ENCODE measurements at regions not wholly inside any gene's neighbourhood (a gene's known extent, or its start where the extent isn't known, plus 50 kb on each side); places are given as distances from the start of the nearest gene placed in this dataset.

- DNase-seq (ENCODE audit: low spot score): no peak
Measured at GRCh38 chr17:27391427-27391826, 64.8 kb upstream of the KSR1 start.

- DNase-seq (ENCODE audit: low spot score): no peak
Measured at GRCh38 chr17:27396045-27396444, 60.2 kb upstream of the KSR1 start.

GRCh38 chr17:27396941-27397340 is 59.3 kb upstream of the KSR1 start:
- DNase-seq (ENCODE audit: low spot score): no peak

GRCh38 chr17:27398691-27399090 is 57.6 kb upstream of the KSR1 start:
- no peak for DNase-seq (ENCODE audit: low spot score)

GRCh38 chr17:27400991-27401390 is 55.3 kb upstream of the KSR1 start:
- no peak for DNase-seq (ENCODE audit: low spot score)

GRCh38 chr17:27402943-27403342 is 53.3 kb upstream of the KSR1 start:
- no peak for DNase-seq (ENCODE audit: low spot score)

- DNase-seq (ENCODE audit: low spot score): no peak
Measured at GRCh38 chr17:27403480-27404005, 52.7 kb upstream of the KSR1 start.

GRCh38 chr17:27404676-27405075 is 51.6 kb upstream of the KSR1 start:
- no peak for DNase-seq (ENCODE audit: low spot score)
